GM12878 (cell line): ENCODE measurements at regions not wholly inside any gene's neighbourhood (a gene's known extent, or its start where the extent isn't known, plus 50 kb on each side); places are given as distances from the start of the nearest gene placed in this dataset.

Source experiments
- DPF2 ChIP-seq: fragments of 450-650 bp; IDR thresholded peaks from 2 replicates; pipeline ENCODE4 v1.6.1; 2017; ENCODE audit warnings: mild to moderate bottlenecking
- EGR1 ChIP-seq, 2 experiments: IDR thresholded peaks; 1 replicate in 1 of 2; 2 replicates in 1 of 2; pipeline ENCODE4 v1.6.1; 2011 to 2012; ENCODE audit warnings: low read depth in 2 of 2, low read length in 2 of 2, borderline replicate concordance in 1 of 2, mild to moderate bottlenecking in 1 of 2, moderate library complexity in 1 of 2
- HDAC2 ChIP-seq: fragments of 200-600 bp; sonication (generic); IDR thresholded peaks from 2 replicates; pipeline ENCODE4 v1.6.1; 2017
- MXI1 ChIP-seq: fragments of 150-350 bp; IDR thresholded peaks from 2 replicates; pipeline ENCODE4 v1.6.1; 2011; ENCODE audit warnings: low read depth, mild to moderate bottlenecking, inconsistent platforms, low read length, improper control_type of control experiment
- NBN ChIP-seq: fragments of 450-650 bp; IDR thresholded peaks from 2 replicates; pipeline ENCODE4 v1.6.1; 2016
- YY1 ChIP-seq: IDR thresholded peaks from 2 replicates; pipeline ENCODE4 v1.6.1; 2011; ENCODE audit warnings: low read depth, mild to moderate bottlenecking, low read length
- TF ChIP-seq, protein P1 (sequence below): fragments of 450-650 bp; IDR thresholded peaks from 2 replicates; pipeline ENCODE4 v1.6.1; 2018; ENCODE audit warnings: mild to moderate bottlenecking, low read depth, moderate library complexity; ENCODE audit not compliant: partially characterized antibody
- TF ChIP-seq, protein P2 (sequence below): fragments of 450-650 bp; IDR thresholded peaks from 2 replicates; pipeline ENCODE4 v1.6.1; 2014; ENCODE audit warnings: mild to moderate bottlenecking
- TF ChIP-seq, protein P3 (sequence below): IDR thresholded peaks from 2 replicates; pipeline ENCODE4 v1.6.1; 2011; ENCODE audit warnings: borderline replicate concordance, low read depth, mild to moderate bottlenecking, moderate library complexity, mixed read lengths, low read length; ENCODE audit not compliant: insufficient read depth; ENCODE audit errors: extremely low read length
- TF ChIP-seq, protein P4 (sequence below): fragments of 450-650 bp; IDR thresholded peaks from 2 replicates; pipeline ENCODE4 v1.6.1; 2016; ENCODE audit warnings: mild to moderate bottlenecking
- TF ChIP-seq, protein P5 (sequence below): fragments of 150-350 bp; IDR thresholded peaks from 2 replicates; pipeline ENCODE4 v1.6.1; 2014; ENCODE audit warnings: mild to moderate bottlenecking, low read depth, low read length
- TF ChIP-seq, protein P6 (sequence below): fragments of 450-650 bp; IDR thresholded peaks from 2 replicates; pipeline ENCODE4 v1.6.1; 2016; ENCODE audit warnings: mild to moderate bottlenecking

DNA sequence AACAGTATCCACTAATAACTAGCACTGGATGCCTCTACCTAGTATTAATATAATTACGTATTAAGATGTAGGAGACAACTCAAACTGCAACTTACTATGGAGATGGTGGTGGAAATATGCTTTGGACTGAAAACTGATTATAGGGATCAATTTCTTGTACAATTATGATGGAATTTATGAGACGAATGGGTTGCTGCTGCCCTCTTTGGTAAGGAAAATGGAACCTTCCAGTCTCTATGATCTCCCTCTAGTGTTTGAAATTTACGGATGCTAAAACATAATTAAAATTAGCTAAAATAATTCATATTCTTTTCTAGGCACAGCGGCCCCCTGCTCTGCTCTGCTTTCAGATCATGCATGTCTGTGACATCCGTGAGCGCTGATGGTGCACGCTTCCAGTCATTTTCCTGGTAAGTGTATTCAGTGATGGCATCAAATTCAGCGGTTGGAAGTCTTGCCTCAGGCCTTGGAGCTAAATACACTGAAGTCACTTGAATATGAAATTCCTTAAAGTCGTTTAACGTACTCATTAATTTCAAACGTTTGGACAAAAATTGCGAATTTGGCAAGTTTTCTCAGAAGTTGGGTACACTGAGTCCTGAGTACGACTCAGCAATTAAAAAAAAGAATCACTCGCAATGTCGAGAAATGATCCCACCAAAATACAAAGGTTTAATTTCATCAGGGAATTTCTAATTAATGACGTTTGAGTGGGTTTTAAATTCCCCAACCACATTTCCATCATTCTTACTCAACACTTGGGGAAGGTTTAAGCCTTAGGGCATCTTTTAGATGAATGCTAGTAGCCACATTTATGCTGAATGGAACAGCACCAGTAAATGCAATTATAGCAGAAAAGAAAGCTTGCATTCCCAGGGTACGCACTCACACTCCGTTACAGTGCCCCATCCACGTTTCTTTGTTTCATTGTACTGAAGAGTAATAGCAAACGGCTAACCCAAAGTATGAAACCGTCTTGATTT lies 132.6 kb downstream of the NR2F2 start (continued):
- TF ChIP-seq EGR1 (IDR thresholded peaks at IDR 0.05; ENCODE audit: borderline replicate concordance in 1 of 2, low read depth in 2 of 2, low read length in 2 of 2) (no peak), NBN (no peak), DPF2 (no peak), HDAC2 (no peak), YY1 (no peak), MXI1 (no peak)
- TF ChIP-seq, protein P1, sequence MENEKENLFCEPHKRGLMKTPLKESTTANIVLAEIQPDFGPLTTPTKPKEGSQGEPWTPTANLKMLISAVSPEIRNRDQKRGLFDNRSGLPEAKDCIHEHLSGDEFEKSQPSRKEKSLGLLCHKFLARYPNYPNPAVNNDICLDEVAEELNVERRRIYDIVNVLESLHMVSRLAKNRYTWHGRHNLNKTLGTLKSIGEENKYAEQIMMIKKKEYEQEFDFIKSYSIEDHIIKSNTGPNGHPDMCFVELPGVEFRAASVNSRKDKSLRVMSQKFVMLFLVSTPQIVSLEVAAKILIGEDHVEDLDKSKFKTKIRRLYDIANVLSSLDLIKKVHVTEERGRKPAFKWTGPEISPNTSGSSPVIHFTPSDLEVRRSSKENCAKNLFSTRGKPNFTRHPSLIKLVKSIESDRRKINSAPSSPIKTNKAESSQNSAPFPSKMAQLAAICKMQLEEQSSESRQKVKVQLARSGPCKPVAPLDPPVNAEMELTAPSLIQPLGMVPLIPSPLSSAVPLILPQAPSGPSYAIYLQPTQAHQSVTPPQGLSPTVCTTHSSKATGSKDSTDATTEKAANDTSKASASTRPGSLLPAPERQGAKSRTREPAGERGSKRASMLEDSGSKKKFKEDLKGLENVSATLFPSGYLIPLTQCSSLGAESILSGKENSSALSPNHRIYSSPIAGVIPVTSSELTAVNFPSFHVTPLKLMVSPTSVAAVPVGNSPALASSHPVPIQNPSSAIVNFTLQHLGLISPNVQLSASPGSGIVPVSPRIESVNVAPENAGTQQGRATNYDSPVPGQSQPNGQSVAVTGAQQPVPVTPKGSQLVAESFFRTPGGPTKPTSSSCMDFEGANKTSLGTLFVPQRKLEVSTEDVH = no peak
- TF ChIP-seq, protein P2, sequence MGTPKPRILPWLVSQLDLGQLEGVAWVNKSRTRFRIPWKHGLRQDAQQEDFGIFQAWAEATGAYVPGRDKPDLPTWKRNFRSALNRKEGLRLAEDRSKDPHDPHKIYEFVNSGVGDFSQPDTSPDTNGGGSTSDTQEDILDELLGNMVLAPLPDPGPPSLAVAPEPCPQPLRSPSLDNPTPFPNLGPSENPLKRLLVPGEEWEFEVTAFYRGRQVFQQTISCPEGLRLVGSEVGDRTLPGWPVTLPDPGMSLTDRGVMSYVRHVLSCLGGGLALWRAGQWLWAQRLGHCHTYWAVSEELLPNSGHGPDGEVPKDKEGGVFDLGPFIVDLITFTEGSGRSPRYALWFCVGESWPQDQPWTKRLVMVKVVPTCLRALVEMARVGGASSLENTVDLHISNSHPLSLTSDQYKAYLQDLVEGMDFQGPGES = no peak
- TF ChIP-seq, protein P3, sequence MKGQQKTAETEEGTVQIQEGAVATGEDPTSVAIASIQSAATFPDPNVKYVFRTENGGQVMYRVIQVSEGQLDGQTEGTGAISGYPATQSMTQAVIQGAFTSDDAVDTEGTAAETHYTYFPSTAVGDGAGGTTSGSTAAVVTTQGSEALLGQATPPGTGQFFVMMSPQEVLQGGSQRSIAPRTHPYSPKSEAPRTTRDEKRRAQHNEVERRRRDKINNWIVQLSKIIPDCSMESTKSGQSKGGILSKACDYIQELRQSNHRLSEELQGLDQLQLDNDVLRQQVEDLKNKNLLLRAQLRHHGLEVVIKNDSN = no peak
- TF ChIP-seq, protein P4, sequence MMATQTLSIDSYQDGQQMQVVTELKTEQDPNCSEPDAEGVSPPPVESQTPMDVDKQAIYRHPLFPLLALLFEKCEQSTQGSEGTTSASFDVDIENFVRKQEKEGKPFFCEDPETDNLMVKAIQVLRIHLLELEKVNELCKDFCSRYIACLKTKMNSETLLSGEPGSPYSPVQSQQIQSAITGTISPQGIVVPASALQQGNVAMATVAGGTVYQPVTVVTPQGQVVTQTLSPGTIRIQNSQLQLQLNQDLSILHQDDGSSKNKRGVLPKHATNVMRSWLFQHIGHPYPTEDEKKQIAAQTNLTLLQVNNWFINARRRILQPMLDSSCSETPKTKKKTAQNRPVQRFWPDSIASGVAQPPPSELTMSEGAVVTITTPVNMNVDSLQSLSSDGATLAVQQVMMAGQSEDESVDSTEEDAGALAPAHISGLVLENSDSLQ = no peak
- TF ChIP-seq, protein P5, sequence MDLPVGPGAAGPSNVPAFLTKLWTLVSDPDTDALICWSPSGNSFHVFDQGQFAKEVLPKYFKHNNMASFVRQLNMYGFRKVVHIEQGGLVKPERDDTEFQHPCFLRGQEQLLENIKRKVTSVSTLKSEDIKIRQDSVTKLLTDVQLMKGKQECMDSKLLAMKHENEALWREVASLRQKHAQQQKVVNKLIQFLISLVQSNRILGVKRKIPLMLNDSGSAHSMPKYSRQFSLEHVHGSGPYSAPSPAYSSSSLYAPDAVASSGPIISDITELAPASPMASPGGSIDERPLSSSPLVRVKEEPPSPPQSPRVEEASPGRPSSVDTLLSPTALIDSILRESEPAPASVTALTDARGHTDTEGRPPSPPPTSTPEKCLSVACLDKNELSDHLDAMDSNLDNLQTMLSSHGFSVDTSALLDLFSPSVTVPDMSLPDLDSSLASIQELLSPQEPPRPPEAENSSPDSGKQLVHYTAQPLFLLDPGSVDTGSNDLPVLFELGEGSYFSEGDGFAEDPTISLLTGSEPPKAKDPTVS = no peak
- TF ChIP-seq, protein P6, sequence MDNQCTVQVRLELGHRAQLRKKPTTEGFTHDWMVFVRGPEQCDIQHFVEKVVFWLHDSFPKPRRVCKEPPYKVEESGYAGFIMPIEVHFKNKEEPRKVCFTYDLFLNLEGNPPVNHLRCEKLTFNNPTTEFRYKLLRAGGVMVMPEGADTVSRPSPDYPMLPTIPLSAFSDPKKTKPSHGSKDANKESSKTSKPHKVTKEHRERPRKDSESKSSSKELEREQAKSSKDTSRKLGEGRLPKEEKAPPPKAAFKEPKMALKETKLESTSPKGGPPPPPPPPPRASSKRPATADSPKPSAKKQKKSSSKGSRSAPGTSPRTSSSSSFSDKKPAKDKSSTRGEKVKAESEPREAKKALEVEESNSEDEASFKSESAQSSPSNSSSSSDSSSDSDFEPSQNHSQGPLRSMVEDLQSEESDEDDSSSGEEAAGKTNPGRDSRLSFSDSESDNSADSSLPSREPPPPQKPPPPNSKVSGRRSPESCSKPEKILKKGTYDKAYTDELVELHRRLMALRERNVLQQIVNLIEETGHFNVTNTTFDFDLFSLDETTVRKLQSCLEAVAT = no peak
